ENCODE measurements at regions not wholly inside any gene's neighbourhood (a gene's known extent, or its start where the extent isn't known, plus 50 kb on each side); places are given as distances from the start of the nearest gene placed in this dataset.

DNA sequence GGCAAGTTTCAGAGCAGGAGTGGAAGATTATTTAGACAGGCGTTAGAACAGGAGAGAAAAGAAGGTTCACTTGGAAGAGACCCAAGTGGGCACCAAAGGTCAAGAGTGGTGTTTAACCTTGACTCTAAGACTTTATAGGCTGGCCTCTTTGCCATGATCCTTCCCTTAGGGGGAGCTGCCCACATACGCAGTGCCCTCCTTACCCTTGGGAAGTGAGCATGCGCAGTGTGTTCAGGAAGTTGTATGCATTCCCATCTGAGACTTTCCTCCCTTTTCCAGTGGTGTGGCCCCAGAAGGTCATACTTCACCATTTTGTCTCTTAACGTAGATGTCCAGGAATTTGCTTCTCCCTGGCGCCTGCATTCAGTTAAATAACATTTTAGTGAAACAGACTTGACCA lies 95.8 kb downstream of the CXCL12 start:
- POLR2A ChIA-PET: no interaction called here
- DNase-seq (ENCODE audit: low read depth in 1 of 2, low spot score in 1 of 2): peak in 1 of 2 experiments; percentile 24
- WGBS (ENCODE audit: missing lambda C conversion rate): 26% methylated on average over 5 of the region's 5 CpGs
- CTCF ChIA-PET: no interaction called here
- no peak for FAIRE-seq
- Histone ChIP-seq H3K4me3 (no peak overlapping the region), H3K27ac (no peak overlapping the region), H3K4me1 (no peaks in the 10 kb centered on the region), H3K9me3 (no peaks in the 10 kb centered on the region), H3K4me2 (no peak overlapping the region)
- no peak for ATAC-seq
- no peak for TF ChIP-seq RAD21 (conservative IDR thresholded peaks at IDR 0.05 in 1 of 2, IDR thresholded peaks at IDR 0.05 in 1 of 2)

DNA sequence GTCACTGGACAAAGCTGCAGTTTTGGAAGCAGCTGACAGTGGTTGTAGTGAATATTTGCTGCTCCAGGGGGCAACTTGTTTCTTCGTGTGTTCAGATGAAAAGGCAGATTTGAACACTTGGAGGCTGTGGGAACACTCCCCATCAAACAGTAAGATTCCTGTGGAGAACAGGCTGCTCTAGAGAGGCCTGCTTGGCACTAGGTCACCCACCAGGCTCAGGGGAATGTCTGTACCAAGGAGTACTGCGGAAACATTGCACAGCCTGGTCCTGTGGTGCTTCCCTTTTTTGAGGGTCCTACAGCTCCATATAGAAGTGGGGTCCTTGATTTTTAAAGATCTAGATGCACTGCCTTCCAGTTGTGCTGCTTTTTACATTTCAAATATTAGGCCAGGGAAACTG lies 97.5 kb downstream of the CXCL12 start:
- TF ChIP-seq ZC3H11A (IDR thresholded peaks at IDR 0.05) (no peak), RNF2 (IDR thresholded peaks at IDR 0.05; ENCODE audit: borderline replicate concordance, low read depth) (no peak)
- Histone ChIP-seq H3K4me2 (no peak overlapping the region), H3K9me3 (no peaks in the 10 kb centered on the region), H3K4me1 (no peaks in the 10 kb centered on the region), H3K4me3 (no peak overlapping the region), H3K27ac (no peak overlapping the region)
- DNase-seq (ENCODE audit: low read depth in 1 of 2, low spot score in 1 of 2): no peak
- no peak for FAIRE-seq
- no peak for ATAC-seq
- POLR2A ChIA-PET: no interaction called here
- CTCF ChIA-PET: interaction anchor here (0.9 kb wide), 1 partner anchor 24 kb away, joined by 3 read pairs; no protein-coding TSS in a partner anchor
- WGBS (ENCODE audit: missing lambda C conversion rate): 28% methylated on average over 2 of the region's 2 CpGs

DNA sequence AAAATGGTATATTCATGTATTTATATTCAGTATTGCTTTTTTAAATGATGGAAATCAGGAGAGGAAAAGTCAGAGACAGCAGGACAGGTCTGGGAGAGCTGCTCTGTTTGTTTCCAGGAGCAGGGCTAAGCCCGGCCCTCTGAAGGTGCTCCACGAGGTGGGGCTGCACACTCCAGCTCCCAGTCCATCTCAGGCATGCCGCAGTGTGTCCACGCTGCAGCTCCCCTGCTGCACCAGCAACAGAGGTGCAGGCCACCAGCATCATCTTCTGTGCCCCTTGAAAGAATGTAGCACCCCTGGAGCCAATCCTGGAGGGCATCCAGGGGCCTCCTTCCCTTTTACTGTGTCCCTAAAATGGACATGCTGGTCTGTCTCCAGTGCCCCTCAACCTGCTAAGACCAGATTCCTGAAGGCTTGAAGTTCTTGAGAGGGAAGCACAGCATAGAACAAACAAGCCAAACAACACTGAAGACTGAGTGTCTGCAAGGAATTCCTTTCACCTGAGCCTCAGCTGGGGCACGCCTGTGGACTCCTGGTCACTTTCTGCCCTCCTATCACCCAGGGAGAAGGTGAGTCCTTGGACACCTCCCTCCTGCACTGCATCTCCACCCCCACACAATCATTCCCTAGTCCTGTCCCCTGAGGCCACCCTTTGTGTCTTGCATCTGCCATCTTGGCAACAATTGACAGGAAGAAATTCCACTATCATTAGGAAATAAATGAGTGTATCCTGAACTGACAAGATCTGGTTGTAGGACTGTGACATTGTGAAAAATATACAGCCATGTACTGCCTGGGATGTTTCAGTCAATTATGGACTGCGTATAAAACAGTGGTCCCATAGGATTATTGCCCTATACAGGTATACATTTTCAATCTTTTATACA lies 100.5 kb downstream of the CXCL12 start:
- ChIA-PET POLR2A (no interaction called here), CTCF (no interaction called here)
- no peaks in the 10 kb centered on the region for H3K4me1 ChIP-seq
- TF ChIP-seq FOXS1 (CRISPR knock-in tag; IDR thresholded peaks at IDR 0.05): no peak
- no peak for TF ChIP-seq ZSCAN20 (CRISPR knock-in tag; IDR thresholded peaks at IDR 0.05)
- no peak for TF ChIP-seq ZFP36 (IDR thresholded peaks at IDR 0.05; ENCODE audit: borderline replicate concordance, partially characterized antibody)
- TF ChIP-seq EP300 (IDR thresholded peaks at IDR 0.05): no peak
- TF ChIP-seq, protein P1, sequence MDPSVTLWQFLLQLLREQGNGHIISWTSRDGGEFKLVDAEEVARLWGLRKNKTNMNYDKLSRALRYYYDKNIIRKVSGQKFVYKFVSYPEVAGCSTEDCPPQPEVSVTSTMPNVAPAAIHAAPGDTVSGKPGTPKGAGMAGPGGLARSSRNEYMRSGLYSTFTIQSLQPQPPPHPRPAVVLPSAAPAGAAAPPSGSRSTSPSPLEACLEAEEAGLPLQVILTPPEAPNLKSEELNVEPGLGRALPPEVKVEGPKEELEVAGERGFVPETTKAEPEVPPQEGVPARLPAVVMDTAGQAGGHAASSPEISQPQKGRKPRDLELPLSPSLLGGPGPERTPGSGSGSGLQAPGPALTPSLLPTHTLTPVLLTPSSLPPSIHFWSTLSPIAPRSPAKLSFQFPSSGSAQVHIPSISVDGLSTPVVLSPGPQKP (IDR thresholded peaks at IDR 0.05; ENCODE audit: low read depth, low read length): no peak
- TF ChIP-seq ZNF302 (CRISPR knock-in tag; IDR thresholded peaks at IDR 0.05): no peak
- no peak for TF ChIP-seq GATA3 (IDR thresholded peaks at IDR 0.05; ENCODE audit: borderline replicate concordance)
- no peak for TF ChIP-seq NFE2L2 (conservative IDR thresholded peaks at IDR 0.05; ENCODE audit: low read length)
- TF ChIP-seq FOSB (CRISPR knock-in tag; IDR thresholded peaks at IDR 0.05): no peak
- no peak for TF ChIP-seq HDAC2 (IDR thresholded peaks at IDR 0.05)
- TF ChIP-seq POLR2A (IDR thresholded peaks at IDR 0.05; ENCODE audit: low read length): no peak
- TF ChIP-seq FOSL2 (IDR thresholded peaks at IDR 0.05): no peak
- no peak for TF ChIP-seq FOSL2 (CRISPR knock-in tag; IDR thresholded peaks at IDR 0.05)
- no peak for TF ChIP-seq HEYL (CRISPR knock-in tag; IDR thresholded peaks at IDR 0.05)
- no peak for TF ChIP-seq RAD21 (conservative IDR thresholded peaks at IDR 0.05 in 1 of 2, IDR thresholded peaks at IDR 0.05 in 1 of 2)
- H3K4me2 ChIP-seq: no peak overlapping the region
- DNase-seq (ENCODE audit: low read depth in 1 of 2, low spot score in 1 of 2) (no peak), FAIRE-seq (no peak), ATAC-seq (peak; percentile 43 to 62; a peak in 3 of 6 replicates)
- no peaks in the 10 kb centered on the region for H3K9me3 ChIP-seq
- H3K4me3 ChIP-seq: no peak overlapping the region
- WGBS (ENCODE audit: missing lambda C conversion rate): 10% methylated on average over 6 of the region's 6 CpGs
- H3K27ac ChIP-seq: no peak overlapping the region

DNA sequence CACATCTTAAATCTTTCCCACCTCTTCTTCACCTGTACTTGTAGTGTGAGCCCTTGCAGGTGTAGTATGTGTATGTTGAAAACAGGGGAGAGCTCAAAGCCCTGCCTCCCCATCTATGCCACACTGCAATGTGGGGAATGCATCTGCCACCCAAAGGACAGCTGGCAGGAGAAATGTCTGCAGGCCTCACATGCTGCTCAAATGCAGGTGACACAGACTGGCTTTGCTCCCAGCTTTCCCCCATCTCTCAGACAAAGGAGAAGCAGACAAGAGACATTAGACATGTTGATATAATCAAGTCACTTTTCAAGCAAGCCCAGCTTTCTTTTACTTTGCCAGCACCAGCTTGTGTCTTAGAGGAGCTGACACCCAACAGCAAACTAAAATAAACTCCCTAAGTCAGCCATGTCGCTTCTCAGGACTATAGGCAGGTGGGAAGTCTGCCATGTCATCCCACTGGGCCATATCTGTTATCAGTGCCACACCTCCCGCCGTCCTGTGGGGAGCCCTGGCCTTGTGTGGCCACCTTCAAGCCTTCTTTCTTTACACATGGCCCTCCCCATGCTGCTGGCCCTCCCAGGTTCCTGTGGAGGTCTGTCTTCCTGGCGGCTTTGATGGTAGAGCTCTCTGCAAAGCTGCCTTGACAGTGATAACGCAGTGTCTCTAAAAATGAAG lies 102.1 kb downstream of the CXCL12 start:
- TF ChIP-seq CBX2 (IDR thresholded peaks at IDR 0.05; ENCODE audit: borderline replicate concordance, low read depth): no peak
- no peak for TF ChIP-seq EP300 (IDR thresholded peaks at IDR 0.05)
- no peak for TF ChIP-seq SMC3 (IDR thresholded peaks at IDR 0.05)
- no peak for TF ChIP-seq EHF (CRISPR knock-in tag; IDR thresholded peaks at IDR 0.05)
- TF ChIP-seq, protein P2, sequence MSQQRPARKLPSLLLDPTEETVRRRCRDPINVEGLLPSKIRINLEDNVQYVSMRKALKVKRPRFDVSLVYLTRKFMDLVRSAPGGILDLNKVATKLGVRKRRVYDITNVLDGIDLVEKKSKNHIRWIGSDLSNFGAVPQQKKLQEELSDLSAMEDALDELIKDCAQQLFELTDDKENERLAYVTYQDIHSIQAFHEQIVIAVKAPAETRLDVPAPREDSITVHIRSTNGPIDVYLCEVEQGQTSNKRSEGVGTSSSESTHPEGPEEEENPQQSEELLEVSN (IDR thresholded peaks at IDR 0.05; ENCODE audit: borderline replicate concordance, low read depth): no peak
- TF ChIP-seq MAZ (IDR thresholded peaks at IDR 0.05; ENCODE audit: borderline replicate concordance, low read depth, low read length): no peak
- TF ChIP-seq SREBF2 (IDR thresholded peaks at IDR 0.05): no peak
- TF ChIP-seq FOXS1 (CRISPR knock-in tag; IDR thresholded peaks at IDR 0.05): no peak
- no peak for TF ChIP-seq RFX5 (IDR thresholded peaks at IDR 0.05)
- TF ChIP-seq TP53 (CRISPR knock-in tag; IDR thresholded peaks at IDR 0.05): no peak
- no peak for TF ChIP-seq RCOR1 (IDR thresholded peaks at IDR 0.05; ENCODE audit: low read depth, low read length)
- TF ChIP-seq NR3C1 (IDR thresholded peaks at IDR 0.05): no peak
- TF ChIP-seq EHMT2 (IDR thresholded peaks at IDR 0.05; ENCODE audit: low read depth): no peak
- no peak for TF ChIP-seq ZNF302 (CRISPR knock-in tag; IDR thresholded peaks at IDR 0.05)
- TF ChIP-seq CBX8 (IDR thresholded peaks at IDR 0.05): no peak
- TF ChIP-seq ZSCAN20 (CRISPR knock-in tag; IDR thresholded peaks at IDR 0.05): no peak
- no peak for TF ChIP-seq ZC3H11A (IDR thresholded peaks at IDR 0.05)
- TF ChIP-seq GATA3 (IDR thresholded peaks at IDR 0.05; ENCODE audit: borderline replicate concordance): no peak
- no peak for TF ChIP-seq NPAS2 (CRISPR knock-in tag; IDR thresholded peaks at IDR 0.05; ENCODE audit: borderline replicate concordance)
- no peak for TF ChIP-seq POLR2AphosphoS2 (conservative IDR thresholded peaks at IDR 0.05; ENCODE audit: low read length)
- Histone ChIP-seq H3K9me3 (no peaks in the 10 kb centered on the region), H3K4me2 (no peak overlapping the region), H3K4me3 (no peak overlapping the region), H3K4me1 (no peaks in the 10 kb centered on the region), H3K27ac (no peak overlapping the region)
- POLR2A ChIA-PET: no interaction called here
- ATAC-seq: no peak
- CTCF ChIA-PET: no interaction called here
- FAIRE-seq: no peak
- 12% methylated on average over 5 of the region's 5 CpGs for WGBS (ENCODE audit: missing lambda C conversion rate)
- no peak for DNase-seq (ENCODE audit: low read depth in 1 of 2, low spot score in 1 of 2)
